ENCODE measurements at regions not wholly inside any gene's neighbourhood (a gene's known extent, or its start where the extent isn't known, plus 50 kb on each side); places are given as distances from the start of the nearest gene placed in this dataset.

- Histone ChIP-seq H3F3A (replicated peaks; ENCODE audit: low read depth) (no peaks in the 10 kb centered on the region), H3K27ac (ENCODE audit: low read depth) (no peak overlapping the region), H3K27me3 (ENCODE audit: insufficient read depth) (0 out of 2 replicates have a peak, but pooled peaks cover 4% of the 10 kb centered on the region), H3K4me1 (ENCODE audit: insufficient read depth) (peaks cover 18% of the 10 kb centered on the region), H3K9me2 (ENCODE audit: insufficient read depth) (peaks cover 4% of the 10 kb centered on the region), H2AFZ (no peak overlapping the region), H4K20me1 (replicated peaks; ENCODE audit: insufficient read depth) (no peaks in the 10 kb centered on the region), H3K4me3 (no peak overlapping the region), H3K36me3 (ENCODE audit: insufficient read depth) (no peaks in the 10 kb centered on the region; the same call in 1 of the 2 replicates), H3K4me2 (no peak overlapping the region), H3K79me2 (replicated peaks; ENCODE audit: insufficient read depth) (no peaks in the 10 kb centered on the region)
- TF ChIP-seq POLR2AphosphoS5 (IDR thresholded peaks at IDR 0.05; ENCODE audit: low read depth) (no peak), ZNF331 (CRISPR knock-in tag; IDR thresholded peaks at IDR 0.05; ENCODE audit: low read depth) (no peak), EZH2 (IDR thresholded peaks at IDR 0.05; ENCODE audit: low read depth, unreplicated experiment) (no peak), CTCF (conservative IDR thresholded peaks at IDR 0.05; ENCODE audit: low read depth in 2 of 2) (no peak), JUNB (IDR thresholded peaks at IDR 0.05; ENCODE audit: unreplicated experiment) (no peak), ZNF462 (CRISPR knock-in tag; IDR thresholded peaks at IDR 0.05) (no peak), NANOG (IDR thresholded peaks at IDR 0.05; ENCODE audit: borderline replicate concordance) (no peak), EZH2phosphoT487 (IDR thresholded peaks at IDR 0.05; ENCODE audit: unreplicated experiment) (no peak), ETS1 (IDR thresholded peaks at IDR 0.05) (no peak), REST (IDR thresholded peaks at IDR 0.05; ENCODE audit: unreplicated experiment) (no peak), STAT1 (IDR thresholded peaks at IDR 0.05; ENCODE audit: unreplicated experiment) (no peak), CREB1 (CRISPR knock-in tag; IDR thresholded peaks at IDR 0.05; ENCODE audit: low read depth) (no peak), ZNF114 (CRISPR knock-in tag; IDR thresholded peaks at IDR 0.05) (no peak)
- Mint-ChIP-seq H3K36me3 (ENCODE audit: low read depth) (no peaks in the 10 kb centered on the region), H3K27ac (no peak overlapping the region), H3K27me3 (ENCODE audit: insufficient read depth, low read depth, poor library complexity) (peaks cover 19% of the 10 kb centered on the region), H3K9me3 (peaks cover 5% of the 10 kb centered on the region), H3K4me1 (peaks cover 30% of the 10 kb centered on the region), H3K4me3 (no peak overlapping the region)
- no peak for DNase-seq (ENCODE audit: low spot score)
- ATAC-seq: no peak
Observed at GRCh38 chr20:39124064-39124463, 161.9 kb downstream of the DHX35 start.
